BE2C (cell line): ENCODE measurements at regions not wholly inside any gene's neighbourhood (a gene's known extent, or its start where the extent isn't known, plus 50 kb on each side); places are given as distances from the start of the nearest gene placed in this dataset.

Source experiments
- DNase-seq: peaks from one replicate; pipeline ENCODE4 v3.0.0-alpha.2; 2020
- H3K27me3 ChIP-seq: fragments of 250-450 bp; sonication (Bioruptor Pico); 2 replicates; pipeline ENCODE4 v1.5.1; 2020; ENCODE audit warnings: mild to moderate bottlenecking
- H3K36me3 ChIP-seq: fragments of 250-450 bp; sonication (Bioruptor Pico); 2 replicates; pipeline ENCODE4 v1.5.1; 2020; ENCODE audit warnings: mild to moderate bottlenecking
- H3K4me1 ChIP-seq: fragments of 250-450 bp; sonication (Bioruptor Pico); 2 replicates; pipeline ENCODE4 v1.5.1; 2020
- H3K4me3 ChIP-seq: 2 replicates; pipeline ENCODE4 v1.5.1; 2011; ENCODE audit warnings: low read depth, low read length
- H3K9me3 ChIP-seq: fragments of 250-450 bp; sonication (Bioruptor Pico); 2 replicates; pipeline ENCODE4 v1.5.1; 2020
- CTCF ChIP-seq: IDR thresholded peaks from 2 replicates; pipeline ENCODE4 v1.5.1; 2012; ENCODE audit warnings: mild to moderate bottlenecking, low read depth, low read length

- Histone ChIP-seq H3K4me3 (no peak overlapping the region), H3K27me3 (no peaks in the 10 kb centered on the region), H3K36me3 (no peaks in the 10 kb centered on the region), H3K9me3 (no peaks in the 10 kb centered on the region), H3K4me1 (no peaks in the 10 kb centered on the region)
- TF ChIP-seq CTCF, result no peak
- DNase-seq, result no peak
Measured at GRCh38 chr12:124167141-124167540, 127.8 kb upstream of the RFLNA start.

- no peaks in the 10 kb centered on the region for H3K4me1 ChIP-seq
- H3K9me3 ChIP-seq, result no peaks in the 10 kb centered on the region
- no peak overlapping the region for H3K4me3 ChIP-seq
- H3K36me3 ChIP-seq, result no peaks in the 10 kb centered on the region
- H3K27me3 ChIP-seq, result no peaks in the 10 kb centered on the region
- no peak for TF ChIP-seq CTCF
- DNase-seq, result no peak
Measured at GRCh38 chr12:124168016-124168786, 126.7 kb upstream of the RFLNA start.

- TF ChIP-seq CTCF, result no peak
- Histone ChIP-seq H3K4me1 (no peaks in the 10 kb centered on the region), H3K4me3 (no peak overlapping the region), H3K27me3 (no peaks in the 10 kb centered on the region), H3K36me3 (no peaks in the 10 kb centered on the region), H3K9me3 (no peaks in the 10 kb centered on the region)
- no peak for DNase-seq
Measured at GRCh38 chr12:124169577-124170284, 125.2 kb upstream of the RFLNA start.

- no peak for DNase-seq
- Histone ChIP-seq H3K9me3 (no peaks in the 10 kb centered on the region), H3K27me3 (no peaks in the 10 kb centered on the region), H3K4me3 (no peak overlapping the region), H3K4me1 (no peaks in the 10 kb centered on the region), H3K36me3 (no peaks in the 10 kb centered on the region)
- no peak for TF ChIP-seq CTCF
Measured at GRCh38 chr12:124170760-124171159, 124.1 kb upstream of the RFLNA start.

GRCh38 chr12:124171231-124171979 is 123.5 kb upstream of the RFLNA start:
- no peaks in the 10 kb centered on the region for H3K4me1 ChIP-seq
- H3K4me3 ChIP-seq, result no peak overlapping the region
- no peak for DNase-seq
- H3K9me3 ChIP-seq, result no peaks in the 10 kb centered on the region
- no peak for TF ChIP-seq CTCF
- no peaks in the 10 kb centered on the region for H3K27me3 ChIP-seq
- no peaks in the 10 kb centered on the region for H3K36me3 ChIP-seq
